HG03103 (cell line): ENCODE measurements at regions not wholly inside any gene's neighbourhood (a gene's known extent, or its start where the extent isn't known, plus 50 kb on each side); places are given as distances from the start of the nearest gene placed in this dataset.
"Not testable (repeated sequence)": the region's sequence is repeated elsewhere in the genome, so short reads cannot be mapped to it uniquely, and the experiment has no call there.

Experiments used
- ATAC-seq: cut with Tn5 transposase; IDR thresholded peaks from one replicate; pipeline ENCODE4 v1.9.1; 2021; ENCODE audit warnings: low read depth; ENCODE audit not compliant: unreplicated experiment

DNA sequence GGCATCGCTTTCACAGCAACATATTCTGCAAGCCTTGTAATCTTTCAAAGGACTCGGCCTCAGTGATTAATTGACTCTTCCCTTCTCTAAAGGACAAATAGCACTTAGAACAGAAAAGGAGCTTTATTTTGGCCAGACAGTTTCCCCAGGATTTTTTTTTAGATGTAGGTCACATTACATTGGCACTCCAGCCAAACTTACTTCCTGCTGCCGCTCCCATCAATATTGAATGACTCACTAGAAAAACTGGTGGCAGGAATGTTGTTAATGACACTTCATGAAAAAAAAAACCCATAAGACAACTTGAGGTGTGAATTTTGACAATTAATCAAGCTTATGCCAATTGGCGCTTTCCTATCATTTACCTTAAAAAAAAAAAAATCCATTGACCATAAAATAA lies 432.6 kb downstream of the TOX3 start:
- ATAC-seq = no peak

DNA sequence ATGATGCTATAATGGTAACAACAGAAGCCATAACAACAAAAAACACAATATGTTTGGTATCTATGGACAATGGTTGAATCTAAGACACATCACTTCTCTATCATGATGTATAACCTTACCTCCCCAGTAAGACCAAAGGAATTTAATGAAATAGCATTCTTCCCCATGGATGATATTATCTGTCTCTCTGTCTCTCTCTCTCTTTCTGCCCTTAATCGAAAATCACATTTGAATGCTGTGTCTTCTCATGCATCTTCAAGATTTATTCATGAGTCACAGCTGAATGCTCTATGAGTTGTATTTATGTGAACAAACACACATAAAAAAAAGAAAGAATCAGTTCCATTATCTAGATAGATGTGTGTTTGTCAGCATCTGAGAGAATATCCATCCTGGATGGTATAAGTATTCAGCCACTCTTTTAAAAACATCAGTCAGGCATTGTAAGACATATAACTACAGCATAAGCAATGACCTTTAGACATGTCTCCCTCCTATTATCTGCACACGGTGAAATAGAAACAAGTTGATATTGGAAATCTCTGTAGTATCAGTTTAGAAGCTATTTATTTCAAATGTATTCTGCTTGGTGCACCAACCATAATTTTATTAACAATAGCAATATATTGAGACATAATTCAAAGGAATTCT lies 433.3 kb downstream of the TOX3 start:
- no peak for ATAC-seq

DNA sequence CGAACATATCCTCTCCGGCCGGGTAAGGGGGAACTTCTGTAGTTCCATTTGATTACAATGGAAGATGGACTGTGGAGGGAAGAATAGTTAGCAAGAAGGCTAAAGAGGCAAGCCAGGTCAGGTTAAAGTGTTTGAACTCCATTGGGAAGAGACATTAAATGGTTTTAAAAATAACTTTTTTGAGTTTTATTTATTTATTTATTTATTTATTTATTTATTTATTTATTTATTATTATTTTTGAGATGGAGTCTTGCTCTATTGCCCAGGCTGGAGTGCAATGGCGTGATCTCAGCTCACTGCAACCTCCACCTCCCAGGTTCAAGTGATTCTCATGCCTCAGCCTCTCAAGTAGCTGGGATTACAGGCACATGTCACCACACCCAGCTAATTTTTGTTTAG lies 441.9 kb downstream of the TOX3 start:
- not testable (repeated sequence) for ATAC-seq

DNA sequence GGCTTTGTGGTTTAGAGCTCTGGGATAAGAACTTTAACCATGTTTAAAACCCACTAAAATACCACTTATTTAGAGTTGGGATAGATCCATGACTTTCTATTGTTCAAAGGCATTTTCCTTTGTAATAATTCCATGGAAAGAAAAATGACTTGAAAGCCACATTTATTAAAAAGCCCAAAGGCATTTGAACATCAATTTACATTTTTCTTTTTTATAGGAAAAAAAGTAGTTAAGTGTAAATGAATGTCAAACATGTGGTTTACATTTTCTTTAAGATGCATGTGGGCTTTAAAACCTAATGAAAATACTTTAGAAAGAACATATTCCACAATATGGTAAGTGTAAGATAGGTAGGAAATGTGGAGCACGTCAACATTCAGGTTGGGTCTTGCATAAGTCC lies 443.2 kb downstream of the TOX3 start:
- ATAC-seq = no peak

GRCh38 chr16:52101246-52101645 lies 445.7 kb downstream of the TOX3 start:
- no peak for ATAC-seq

GRCh38 chr16:52099382-52099781 lies 447.6 kb downstream of the TOX3 start:
- ATAC-seq = no peak

DNA sequence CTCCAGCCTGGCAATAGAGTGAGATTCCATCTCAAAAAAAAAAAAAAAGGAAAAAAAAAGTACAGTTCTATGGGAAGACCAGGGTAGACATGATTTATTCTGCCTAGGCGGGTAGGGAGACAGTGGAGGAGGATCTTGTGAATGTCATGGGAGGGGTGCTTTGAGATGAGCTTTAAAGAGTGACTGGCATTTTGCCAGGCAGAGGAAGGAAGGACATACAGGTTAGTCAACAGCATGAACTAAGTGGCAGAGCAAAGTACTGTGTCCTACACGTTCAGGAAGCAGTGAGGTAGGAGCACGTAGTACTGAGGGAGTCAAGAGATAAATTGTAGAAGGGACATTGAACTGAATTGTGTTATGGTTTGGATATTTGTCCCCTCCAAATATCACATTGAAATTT lies 451.5 kb downstream of the TOX3 start:
- ATAC-seq = no peak

DNA sequence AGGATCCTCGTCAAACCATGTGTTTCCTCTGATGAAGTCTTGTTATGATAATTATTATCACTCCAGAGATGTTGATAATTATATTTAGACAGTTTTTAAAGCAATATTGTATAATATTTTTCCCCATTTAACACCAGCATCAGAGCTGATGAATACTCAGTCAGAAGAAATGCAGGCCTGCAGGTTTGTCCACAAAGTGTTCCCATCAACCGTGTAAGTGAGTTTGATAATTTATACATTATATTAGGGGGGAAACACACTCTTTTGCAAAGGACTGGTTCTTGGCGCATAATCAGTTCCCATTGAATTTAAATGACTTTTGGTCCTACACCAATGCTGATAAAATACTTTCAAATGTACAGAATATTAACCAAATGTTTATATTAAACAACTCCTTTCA lies 454.8 kb downstream of the TOX3 start:
- no peak for ATAC-seq

GRCh38 chr16:52090080-52090479 lies 456.9 kb downstream of the TOX3 start:
- ATAC-seq = no peak

GRCh38 chr16:52089476-52089875 lies 457.5 kb downstream of the TOX3 start:
- ATAC-seq = no peak

DNA sequence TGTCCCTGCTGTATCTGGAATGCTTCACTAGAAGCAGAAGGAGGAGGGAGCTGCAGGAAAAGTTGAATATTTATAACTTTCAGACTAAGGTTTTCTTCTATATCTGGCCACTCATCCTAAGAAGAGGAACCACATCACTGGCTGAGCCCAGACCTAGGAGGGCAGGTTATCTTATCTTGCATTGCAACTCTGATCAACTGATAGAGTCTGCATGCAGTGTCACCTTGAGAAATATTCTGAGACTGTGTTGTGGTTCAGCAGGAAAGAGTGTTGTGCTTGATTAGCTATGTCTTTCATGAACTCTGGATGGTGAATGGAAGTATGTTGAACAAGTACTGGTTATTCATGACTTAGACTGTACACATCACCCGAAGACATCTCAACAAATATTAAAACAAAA lies 460.0 kb downstream of the TOX3 start:
- no peak for ATAC-seq

DNA sequence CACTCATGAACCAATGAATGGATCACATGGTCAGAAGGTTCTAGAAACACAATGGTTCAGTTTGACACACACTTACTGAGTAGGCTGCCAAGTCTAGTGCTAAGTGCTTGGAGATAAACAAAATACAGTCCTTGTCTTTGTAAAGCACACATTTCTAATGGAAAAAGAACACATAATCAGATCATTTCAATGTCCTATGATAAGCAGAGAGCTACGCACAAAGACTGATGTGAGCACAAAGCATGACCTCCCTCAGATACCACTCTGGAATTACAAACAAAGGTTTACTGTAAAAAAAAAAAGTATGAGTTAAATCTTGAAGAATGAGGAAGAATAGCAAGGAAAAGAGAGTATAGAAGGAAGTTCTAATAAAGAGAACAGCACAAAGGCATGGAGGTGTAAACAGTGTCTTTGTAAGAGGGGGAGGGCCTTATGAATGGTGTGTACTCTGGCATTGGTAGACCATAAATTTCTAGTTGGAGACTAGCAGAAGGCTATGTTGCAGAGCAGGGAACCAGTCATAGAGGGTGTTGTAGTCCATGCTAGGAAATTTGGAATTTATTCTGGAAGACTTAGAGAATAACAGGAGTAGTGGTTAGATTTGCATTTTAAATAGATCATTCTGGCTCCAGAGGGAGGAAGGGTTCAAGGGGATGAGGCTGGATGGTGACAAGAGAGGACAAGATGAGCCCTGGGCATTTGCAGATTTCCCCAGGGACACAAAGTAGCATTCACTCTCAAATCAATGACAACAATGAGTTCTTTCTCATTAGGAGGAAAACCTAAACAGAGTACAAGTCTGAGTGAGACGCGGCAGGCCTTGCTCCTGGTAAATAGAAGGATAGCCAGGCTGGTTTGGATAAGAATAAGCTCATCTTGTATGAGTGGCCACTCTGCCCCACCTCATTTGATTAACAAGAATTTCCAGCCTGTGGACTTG lies 468.0 kb downstream of the TOX3 start:
- ATAC-seq = no peak

- no peak for ATAC-seq
These were observed 469.3 kb downstream of the TOX3 start for GRCh38 chr16:52077607-52078006.

DNA sequence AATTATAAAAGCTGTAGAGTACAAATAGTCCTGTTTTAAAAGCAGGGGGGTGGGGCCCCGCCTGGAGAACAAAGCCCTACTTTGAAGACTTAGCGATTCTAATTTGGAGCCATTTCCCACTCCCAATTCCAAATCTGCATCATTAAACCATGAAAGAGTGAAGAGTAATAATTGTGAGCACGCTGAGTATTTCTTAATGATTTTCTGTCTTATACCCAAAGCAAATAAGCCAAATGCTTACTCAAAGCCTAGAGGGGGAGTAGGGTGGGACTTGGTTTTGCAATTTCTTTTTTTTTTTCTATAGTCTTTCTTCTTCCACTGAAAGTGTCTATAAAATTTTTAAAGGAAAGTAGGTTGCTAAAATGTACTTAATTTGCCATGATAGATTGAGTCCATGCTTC lies 470.1 kb downstream of the TOX3 start:
- no peak for ATAC-seq

DNA sequence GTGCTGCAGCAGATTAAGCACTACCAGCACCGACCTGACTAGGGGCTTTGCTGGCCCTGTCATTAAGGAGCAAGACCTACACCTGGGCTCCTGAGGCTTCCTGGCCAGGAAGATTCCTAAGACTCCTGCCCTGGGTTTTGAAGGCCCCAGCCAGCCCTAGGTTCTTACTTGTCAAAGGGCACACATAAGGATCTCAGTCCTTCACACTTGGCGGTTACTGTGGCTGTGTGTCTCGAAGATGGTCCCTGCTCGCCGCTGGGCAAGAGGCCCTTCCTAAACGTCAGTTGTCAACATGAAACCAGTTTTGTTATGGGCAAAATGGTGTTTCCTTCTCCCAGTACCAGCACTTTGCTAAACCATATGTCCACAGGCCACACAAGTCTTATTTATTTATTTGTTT lies 470.6 kb downstream of the TOX3 start:
- ATAC-seq = no peak

GRCh38 chr16:52074133-52074532 lies 472.8 kb downstream of the TOX3 start:
- ATAC-seq = no peak

DNA sequence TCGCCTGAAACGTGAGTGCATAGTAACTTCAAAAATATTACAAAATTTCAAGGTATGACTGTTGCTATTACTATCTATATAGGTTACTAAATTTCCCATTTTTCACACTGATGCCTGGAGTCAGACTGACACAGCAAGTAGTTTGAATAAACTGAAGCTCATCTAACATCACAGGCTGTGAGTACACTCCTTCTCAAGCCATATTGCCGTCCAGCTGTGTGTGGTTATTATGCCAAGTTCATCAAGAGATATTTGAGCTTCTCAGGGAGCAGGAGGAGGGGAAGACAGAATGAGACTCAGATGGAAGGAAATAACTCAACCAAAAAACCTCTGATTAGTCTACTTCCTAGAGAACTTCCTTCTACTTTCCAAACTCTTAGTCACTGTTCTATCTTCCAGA lies 473.9 kb downstream of the TOX3 start:
- ATAC-seq = no peak

- no peak for ATAC-seq
These were observed 475.8 kb downstream of the TOX3 start for GRCh38 chr16:52071101-52071500.

GRCh38 chr16:52070341-52071057 lies 476.4 kb downstream of the TOX3 start:
- no peak for ATAC-seq

- ATAC-seq = no peak
These were observed 477.1 kb downstream of the TOX3 start for GRCh38 chr16:52069866-52070265.

DNA sequence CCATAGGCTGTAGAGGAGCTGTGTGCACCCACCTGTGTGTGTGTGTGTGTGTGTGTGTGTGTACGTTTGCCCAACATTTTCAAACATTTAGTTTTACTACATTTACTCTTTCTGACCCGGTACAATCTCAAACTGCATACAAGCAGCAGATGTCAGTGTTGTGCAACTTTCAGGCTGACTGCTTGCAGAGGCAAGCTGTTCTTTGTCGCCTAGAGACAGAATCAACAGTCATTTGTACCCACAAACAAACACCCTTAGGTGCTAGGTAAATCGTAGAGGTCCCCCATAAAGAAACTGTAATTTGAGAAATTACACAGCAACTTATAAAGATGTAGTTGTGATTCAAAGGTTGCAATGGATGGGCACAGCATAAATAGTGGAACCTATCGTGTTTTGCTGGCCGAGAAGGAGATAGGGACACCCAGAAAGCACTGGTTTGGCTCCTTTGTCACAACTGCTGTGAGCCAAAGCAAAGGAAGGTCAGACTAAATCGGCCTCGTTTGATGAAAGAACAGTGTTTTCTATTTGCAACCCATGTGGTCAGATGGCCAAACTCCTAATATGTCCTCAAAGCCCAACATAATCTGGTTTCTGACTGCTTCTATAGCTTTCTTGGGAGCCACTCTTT lies 478.4 kb downstream of the TOX3 start:
- no peak for ATAC-seq
